Spleen (tissue), 7 donors: ENCODE measurements at regions not wholly inside any gene's neighbourhood (a gene's known extent, or its start where the extent isn't known, plus 50 kb on each side); places are given as distances from the start of the nearest gene placed in this dataset.
"Not testable (repeated sequence)": the region's sequence is repeated elsewhere in the genome, so short reads cannot be mapped to it uniquely, and the experiment has no call there.

Experiments used
- POLR2A ChIP-seq, 3 donors: fragments of 450-650 bp; IDR thresholded peaks; one replicate each; pipeline ENCODE4 v1.5.1; 2017; ENCODE audit warnings: antibody characterized with exemption in 3 of 3, mild to moderate bottlenecking in 1 of 3
- POLR2AphosphoS5 ChIP-seq, 3 donors: sonication (generic); formaldehyde crosslinking; IDR thresholded peaks; one replicate each; pipeline ENCODE4 v1.5.1; 2017; ENCODE audit warnings: antibody characterized with exemption in 3 of 3
- TF ChIP-seq, protein P1 (sequence below), 11 experiments: fragments of 200-600 bp in 7 of 11; fragments of 450-650 bp in 4 of 11; sonication (generic) in 4 of 11; IDR thresholded peaks in 8 of 11; conservative IDR thresholded peaks in 3 of 11; 1 replicate in 7 of 11; 2 replicates in 4 of 11; pipeline versions ENCODE4 v1.4.0 to v1.8.0; 2016 to 2021; ENCODE audit warnings: antibody characterized with exemption in 11 of 11, inconsistent platforms in 4 of 11, mild to moderate bottlenecking in 1 of 11
- donor health status: DM: no; HTN: no; CAD: no; lungs with moderate emphysema.
- donor health status: DM: no; HTN: no; CAD: no.
- donor health status: DM: no; HTN: no; CAD: no.

DNA sequence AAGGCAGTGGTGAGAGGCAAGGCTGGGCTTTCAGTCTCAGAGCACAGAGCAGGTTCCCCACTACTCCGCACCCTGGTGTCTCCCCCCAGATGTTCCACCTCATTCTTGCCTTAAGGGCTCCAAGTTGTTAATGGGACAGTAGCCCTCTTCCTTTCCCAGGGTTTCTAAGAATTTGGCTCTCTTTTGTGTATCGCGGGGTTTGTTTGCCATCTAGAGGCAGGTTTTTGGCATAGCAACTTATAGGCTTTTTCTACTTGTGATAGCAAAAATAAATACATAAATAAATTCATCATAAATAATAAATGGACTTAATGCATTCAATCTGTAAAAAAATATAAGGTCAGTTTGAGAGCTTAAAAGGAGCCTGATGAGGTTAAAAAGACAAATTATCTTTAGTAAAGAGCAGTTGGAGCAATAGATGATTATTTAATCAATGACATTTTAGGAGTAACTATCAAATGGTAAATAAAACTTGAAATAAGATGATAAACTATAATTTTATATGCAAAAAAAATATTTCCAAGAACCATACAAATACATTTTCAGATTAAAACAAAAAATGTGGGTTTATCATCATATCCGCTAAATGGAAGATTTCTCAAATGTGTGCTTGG lies 512.8 kb downstream of the FOXD4L5 start:
- not testable (repeated sequence) for TF ChIP-seq POLR2AphosphoS5, POLR2A (IDR thresholded peaks at IDR 0.05)
- TF ChIP-seq, protein P1, sequence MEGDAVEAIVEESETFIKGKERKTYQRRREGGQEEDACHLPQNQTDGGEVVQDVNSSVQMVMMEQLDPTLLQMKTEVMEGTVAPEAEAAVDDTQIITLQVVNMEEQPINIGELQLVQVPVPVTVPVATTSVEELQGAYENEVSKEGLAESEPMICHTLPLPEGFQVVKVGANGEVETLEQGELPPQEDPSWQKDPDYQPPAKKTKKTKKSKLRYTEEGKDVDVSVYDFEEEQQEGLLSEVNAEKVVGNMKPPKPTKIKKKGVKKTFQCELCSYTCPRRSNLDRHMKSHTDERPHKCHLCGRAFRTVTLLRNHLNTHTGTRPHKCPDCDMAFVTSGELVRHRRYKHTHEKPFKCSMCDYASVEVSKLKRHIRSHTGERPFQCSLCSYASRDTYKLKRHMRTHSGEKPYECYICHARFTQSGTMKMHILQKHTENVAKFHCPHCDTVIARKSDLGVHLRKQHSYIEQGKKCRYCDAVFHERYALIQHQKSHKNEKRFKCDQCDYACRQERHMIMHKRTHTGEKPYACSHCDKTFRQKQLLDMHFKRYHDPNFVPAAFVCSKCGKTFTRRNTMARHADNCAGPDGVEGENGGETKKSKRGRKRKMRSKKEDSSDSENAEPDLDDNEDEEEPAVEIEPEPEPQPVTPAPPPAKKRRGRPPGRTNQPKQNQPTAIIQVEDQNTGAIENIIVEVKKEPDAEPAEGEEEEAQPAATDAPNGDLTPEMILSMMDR (IDR thresholded peaks at IDR 0.05 in 8 of 11, conservative IDR thresholded peaks at IDR 0.05 in 3 of 11), result peak in 3 of 11 experiments; percentile 19 to 51 (median 36)
